ENCODE measurements at regions not wholly inside any gene's neighbourhood (a gene's known extent, or its start where the extent isn't known, plus 50 kb on each side); places are given as distances from the start of the nearest gene placed in this dataset.
A peak's percentile ranks its signal among the peaks of the same experiment; 100 is the strongest.
"Not testable (repeated sequence)": the region's sequence is repeated elsewhere in the genome, so short reads cannot be mapped to it uniquely, and the experiment has no call there.

GRCh38 chr6:86256615-86257187 is 614.0 kb upstream of the SYNCRIP start:
- DNase-seq (ENCODE audit: low spot score): no peak

DNA sequence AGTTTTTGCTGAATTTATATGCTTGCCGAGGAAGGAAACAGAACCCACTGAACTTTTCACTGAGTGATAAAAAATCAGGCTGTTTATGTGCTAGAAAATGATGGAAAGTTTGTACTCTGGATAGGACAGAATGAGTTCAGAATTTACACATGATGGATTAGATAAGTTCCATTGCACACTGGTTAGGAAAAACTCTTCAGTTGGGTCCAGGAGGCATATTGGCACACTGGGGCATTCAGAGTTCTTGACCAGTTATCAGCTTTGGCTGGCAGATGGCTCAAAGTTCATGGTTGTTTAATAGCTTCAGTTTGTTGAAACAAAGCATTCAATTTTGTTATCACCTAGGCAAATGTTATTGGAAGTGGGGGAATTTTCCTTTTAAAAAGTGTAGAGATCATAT is 613.3 kb upstream of the SYNCRIP start:
- no peak for DNase-seq (ENCODE audit: low spot score)

- no peak for DNase-seq (ENCODE audit: low spot score)
These were observed 608.4 kb upstream of the SYNCRIP start for GRCh38 chr6:86251106-86251505.

DNA sequence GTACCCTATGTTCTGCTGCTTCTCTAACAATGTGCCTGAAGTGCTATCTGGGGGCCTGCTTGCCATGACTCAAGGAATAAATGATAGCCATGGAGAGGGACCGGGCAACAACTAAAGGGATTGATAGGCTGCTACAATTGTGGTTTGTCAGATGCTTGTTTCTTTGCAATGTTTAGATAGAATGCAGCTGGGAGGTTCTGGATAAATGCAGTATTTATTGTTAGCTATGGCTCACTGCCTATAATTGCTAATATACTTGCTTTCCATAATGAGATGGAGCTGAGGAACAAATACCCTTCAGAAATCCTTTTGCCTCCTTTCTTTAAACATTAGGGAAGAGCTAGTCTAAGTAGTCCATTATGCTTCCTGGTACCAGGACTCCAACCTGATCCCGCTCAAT is 575.2 kb upstream of the SYNCRIP start:
- no peak for DNase-seq (ENCODE audit: low spot score)

DNA sequence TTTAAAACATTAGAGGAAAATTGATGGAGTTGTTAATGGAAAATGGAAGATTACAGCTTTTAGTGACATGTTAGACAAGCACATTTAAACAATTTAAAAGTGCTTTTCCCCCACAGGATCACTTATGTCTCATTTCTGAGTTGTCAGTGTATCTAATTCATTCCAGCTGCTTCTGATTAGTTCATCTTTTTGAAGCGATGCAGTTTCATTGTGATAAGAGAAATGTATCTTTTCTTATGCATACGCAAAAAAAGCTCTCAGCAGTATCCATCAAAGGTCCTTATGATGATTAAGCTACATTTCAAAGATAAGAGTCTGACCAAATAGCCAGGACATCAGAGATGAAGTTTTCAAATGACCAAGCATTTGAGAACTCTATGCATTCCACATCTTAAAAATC is 572.6 kb upstream of the SYNCRIP start:
- no peak for DNase-seq (ENCODE audit: low spot score)

GRCh38 chr6:86205980-86206379 is 563.3 kb upstream of the SYNCRIP start:
- no peak for DNase-seq (ENCODE audit: low spot score)

DNA sequence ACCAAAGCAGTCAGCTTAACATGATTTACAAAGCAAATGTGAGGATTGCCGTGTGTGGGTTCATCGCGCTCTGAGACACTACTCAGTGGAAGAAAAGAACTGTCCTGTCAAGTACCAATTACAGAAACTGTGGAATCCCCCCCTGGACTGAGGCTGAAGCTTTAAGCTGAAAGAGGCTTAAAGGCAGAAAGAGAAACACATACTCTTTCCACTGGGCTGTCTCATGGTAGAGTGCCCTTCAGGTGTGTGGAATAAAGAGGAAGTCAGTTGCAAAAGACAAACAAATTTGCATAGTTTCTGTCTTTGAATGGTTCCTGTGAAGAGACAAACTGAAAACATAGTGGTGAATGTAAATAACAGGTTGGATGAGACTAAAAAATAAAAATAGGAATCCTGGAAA is 560.4 kb upstream of the SYNCRIP start:
- DNase-seq (ENCODE audit: low spot score): no peak

DNA sequence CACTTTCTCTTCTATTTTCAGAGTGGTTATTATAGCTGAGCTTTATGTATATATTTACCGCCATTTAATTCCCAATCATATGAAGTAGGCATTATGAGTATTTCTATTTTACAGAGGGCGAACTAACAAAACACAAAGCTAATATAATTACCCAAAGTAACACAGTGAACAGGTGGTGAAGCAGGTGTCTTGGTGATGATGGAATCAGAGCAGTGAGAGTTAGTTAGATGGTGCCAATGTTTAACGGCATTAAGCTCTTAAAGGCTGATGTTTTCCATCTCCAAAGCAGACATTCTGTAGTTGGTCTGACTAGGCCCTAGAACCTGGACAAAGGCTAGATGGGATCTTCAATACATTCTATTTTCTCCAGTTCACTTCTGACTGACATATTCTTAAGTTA is 551.1 kb upstream of the SYNCRIP start:
- DNase-seq (ENCODE audit: low spot score): no peak

DNA sequence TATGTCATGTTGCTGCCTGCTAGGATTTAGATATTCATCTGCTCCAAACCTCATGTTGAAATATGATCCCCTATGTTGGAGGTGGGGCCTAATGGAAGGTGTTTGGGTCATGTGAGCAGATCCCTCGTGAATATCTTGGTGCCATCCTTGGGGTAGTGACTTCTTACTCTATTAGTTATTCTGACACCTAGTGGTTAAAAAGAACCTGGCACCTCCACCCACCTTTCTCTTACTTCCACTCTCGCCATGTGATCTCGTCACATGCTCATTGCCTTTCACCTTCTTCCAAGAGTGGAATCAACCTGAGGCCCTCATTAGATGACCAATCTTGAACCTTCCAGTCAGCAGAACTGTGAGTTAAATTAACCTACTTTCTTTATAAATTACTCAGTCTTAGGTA is 549.4 kb upstream of the SYNCRIP start:
- DNase-seq (ENCODE audit: low spot score): peak; percentile 52

- peak; percentile 29 for DNase-seq (ENCODE audit: low spot score)
These were observed 532.5 kb upstream of the SYNCRIP start for GRCh38 chr6:86175149-86175548.

GRCh38 chr6:86154852-86155251 is 512.2 kb upstream of the SYNCRIP start:
- no peak for DNase-seq (ENCODE audit: low spot score)

DNA sequence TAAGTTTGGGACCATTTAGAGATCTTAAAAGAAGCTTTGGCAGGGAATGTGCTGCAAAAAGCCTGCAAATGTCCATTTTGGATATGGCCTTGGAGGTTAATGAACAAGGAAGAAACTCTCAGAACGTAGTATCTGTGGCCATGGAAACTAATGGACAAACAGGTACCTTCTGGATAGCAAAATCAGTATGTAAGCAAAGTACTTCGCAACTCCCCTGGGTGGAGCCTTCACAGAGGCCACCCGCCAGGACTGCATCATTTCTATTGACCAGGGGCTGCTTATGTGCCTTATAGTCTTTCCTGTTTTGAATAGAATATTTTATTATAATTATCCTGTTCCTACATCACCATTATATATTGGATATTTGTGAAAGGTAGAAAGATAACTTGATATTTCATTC is 510.8 kb upstream of the SYNCRIP start:
- DNase-seq (ENCODE audit: low spot score): no peak

GRCh38 chr6:86152546-86152945 is 509.9 kb upstream of the SYNCRIP start:
- DNase-seq (ENCODE audit: low spot score): no peak

DNA sequence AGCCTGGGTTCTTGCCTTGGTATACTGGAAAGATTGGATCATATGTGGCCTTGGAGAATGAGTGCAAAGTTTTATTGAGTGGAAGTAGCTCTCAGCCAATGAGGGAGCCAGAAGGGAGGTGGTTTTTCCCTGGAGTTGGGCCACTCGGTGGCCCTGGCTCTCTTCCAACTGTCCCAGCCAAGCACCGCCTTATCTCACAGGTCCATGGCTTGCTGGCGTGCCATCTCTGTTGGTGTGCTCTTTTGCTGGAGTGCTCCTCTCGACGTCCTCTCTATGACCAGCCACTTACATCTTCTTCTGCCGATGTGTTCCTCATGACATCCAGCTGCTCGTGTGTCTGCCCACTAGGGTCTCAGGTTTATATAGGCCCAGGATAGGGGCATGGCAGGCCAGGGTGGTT is 505.9 kb upstream of the SYNCRIP start:
- no peak for DNase-seq (ENCODE audit: low spot score)

GRCh38 chr6:86147859-86148258 is 505.2 kb upstream of the SYNCRIP start:
- DNase-seq (ENCODE audit: low spot score): no peak

GRCh38 chr6:86147311-86147710 is 504.6 kb upstream of the SYNCRIP start:
- DNase-seq (ENCODE audit: low spot score): no peak

DNA sequence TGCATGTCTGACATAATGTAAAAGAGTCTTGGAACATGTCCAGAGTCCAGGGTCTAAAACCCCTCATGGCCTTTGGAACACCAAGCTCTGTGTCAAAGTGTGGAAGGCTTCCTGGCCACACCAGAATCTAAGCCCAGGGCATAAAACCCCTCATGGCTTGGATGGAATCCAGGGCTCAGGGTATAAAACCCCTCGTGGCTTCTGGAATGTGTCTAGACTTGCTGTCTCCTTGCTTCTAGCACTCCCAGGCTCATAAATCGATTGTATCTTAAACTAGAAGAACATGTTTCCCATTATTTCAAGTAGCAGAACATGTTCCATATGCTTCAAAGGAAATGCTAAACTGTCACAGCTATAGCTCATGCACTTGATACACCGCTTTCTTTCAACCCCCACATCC is 504.1 kb upstream of the SYNCRIP start:
- not testable (repeated sequence) for DNase-seq (ENCODE audit: low spot score)

GRCh38 chr6:86142326-86142725 is 499.6 kb upstream of the SYNCRIP start:
- DNase-seq (ENCODE audit: low spot score): no peak

GRCh38 chr6:86128130-86128814 is 485.6 kb upstream of the SYNCRIP start:
- no peak for DNase-seq (ENCODE audit: low spot score)

DNA sequence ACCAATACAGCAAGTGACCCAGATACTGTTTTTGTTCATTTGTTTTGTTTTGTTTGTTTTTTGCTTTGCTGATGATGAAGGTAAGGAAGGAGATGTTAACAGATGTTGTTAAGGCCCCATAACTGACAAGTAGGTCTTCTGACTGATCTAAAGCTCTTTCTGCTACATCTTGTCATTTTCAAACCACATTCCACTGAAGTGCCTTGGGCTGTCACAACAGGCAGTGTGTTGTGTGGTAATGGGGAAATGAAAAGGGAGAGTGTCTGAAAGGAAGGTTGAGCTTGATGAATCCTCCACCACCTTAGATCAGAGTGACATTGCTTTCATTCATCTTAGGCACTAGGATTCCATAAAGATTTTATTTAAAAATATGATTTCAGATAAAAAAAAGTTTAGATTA is 479.4 kb upstream of the SYNCRIP start:
- DNase-seq (ENCODE audit: low spot score): no peak

DNA sequence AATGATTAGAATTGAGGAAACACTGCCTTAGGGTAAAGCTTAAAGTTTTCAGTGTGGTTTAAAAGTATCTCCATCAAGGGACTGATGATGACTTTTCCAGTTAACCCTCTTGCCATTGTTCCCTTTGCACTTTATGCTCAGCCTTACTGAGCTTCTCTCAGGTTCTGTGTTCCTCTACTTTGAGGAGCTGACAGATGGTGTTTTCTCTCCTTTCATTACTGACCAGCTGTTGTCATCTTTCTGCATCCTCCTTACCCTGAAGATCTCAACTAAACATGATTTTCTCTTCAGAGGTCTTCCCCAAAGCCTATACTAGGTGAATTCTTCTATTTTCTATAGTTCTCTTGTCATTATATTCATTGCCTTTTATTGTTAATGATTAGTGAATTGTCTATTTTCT is 475.6 kb upstream of the SYNCRIP start:
- no peak for DNase-seq (ENCODE audit: low spot score)

DNA sequence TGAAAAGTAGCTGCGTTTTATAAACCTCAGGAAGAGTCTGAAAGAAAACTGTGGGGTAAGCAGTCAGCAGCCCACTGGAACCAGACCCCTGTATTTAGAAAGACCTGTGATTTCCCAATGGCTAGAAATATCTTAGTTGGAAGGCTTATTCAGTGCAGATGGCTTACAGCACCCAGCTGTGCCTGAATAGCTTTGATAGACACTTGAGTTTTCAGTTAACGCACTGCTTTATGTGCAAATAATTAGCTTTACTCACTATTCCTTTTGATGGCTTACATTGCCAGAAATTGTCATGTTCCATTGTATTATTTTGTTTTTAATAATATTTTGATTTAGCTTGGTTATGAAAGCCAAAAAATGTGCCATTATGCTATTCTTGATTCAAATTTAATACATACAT is 465.3 kb upstream of the SYNCRIP start:
- DNase-seq (ENCODE audit: low spot score): no peak

DNA sequence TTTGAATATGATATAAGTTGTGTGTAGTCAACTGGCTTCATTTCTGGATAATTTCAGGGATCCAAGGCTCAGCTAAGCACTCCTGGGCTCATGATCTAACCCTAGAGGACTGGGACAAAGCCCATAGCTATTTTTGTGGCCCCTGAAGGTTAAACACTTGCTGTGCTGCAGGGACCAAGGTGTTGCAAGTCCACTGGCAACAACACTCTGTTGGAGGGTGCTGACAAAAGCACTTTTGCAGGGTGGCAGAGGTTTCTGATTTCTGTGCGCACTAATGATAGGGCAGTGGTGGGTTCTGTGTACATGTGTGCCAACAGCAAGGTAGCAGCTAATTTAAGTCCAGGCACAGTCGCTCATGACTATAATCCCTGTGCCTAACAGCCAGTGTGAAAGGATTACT is 445.3 kb upstream of the SYNCRIP start:
- no peak for DNase-seq (ENCODE audit: low spot score)

GRCh38 chr6:86079938-86080337 is 437.3 kb upstream of the SYNCRIP start:
- DNase-seq (ENCODE audit: low spot score): no peak
